HG03432 (cell line): ENCODE measurements at regions not wholly inside any gene's neighbourhood (a gene's known extent, or its start where the extent isn't known, plus 50 kb on each side); places are given as distances from the start of the nearest gene placed in this dataset.
"Not testable (repeated sequence)": the region's sequence is repeated elsewhere in the genome, so short reads cannot be mapped to it uniquely, and the experiment has no call there.

ENCODE experiments used
- ATAC-seq: cut with Tn5 transposase; IDR thresholded peaks from one replicate; pipeline ENCODE4 v1.9.1; 2021; ENCODE audit warnings: mild to moderate bottlenecking, moderate library complexity; ENCODE audit not compliant: unreplicated experiment

GRCh38 chr2:194491409-194492115 is 1165.5 kb upstream of the SLC39A10 start:
- ATAC-seq, result no peak

GRCh38 chr2:194486326-194486725 is 1170.7 kb upstream of the SLC39A10 start:
- ATAC-seq, result no peak

GRCh38 chr2:194483041-194483440 is 1174.0 kb upstream of the SLC39A10 start:
- no peak for ATAC-seq

GRCh38 chr2:194465641-194466040 is 1191.4 kb upstream of the SLC39A10 start:
- ATAC-seq, result no peak

GRCh38 chr2:194464964-194465638 is 1191.9 kb upstream of the SLC39A10 start:
- no peak for ATAC-seq

GRCh38 chr2:194462883-194463282 is 1194.1 kb upstream of the SLC39A10 start:
- not testable (repeated sequence) for ATAC-seq

- no peak for ATAC-seq
Measured at GRCh38 chr2:194455358-194455757, 1201.7 kb upstream of the SLC39A10 start.

GRCh38 chr2:194452504-194452903 is 1204.5 kb upstream of the SLC39A10 start:
- ATAC-seq, result no peak

GRCh38 chr2:194445226-194445625 is 1211.8 kb upstream of the SLC39A10 start:
- no peak for ATAC-seq

GRCh38 chr2:194443926-194444325 is 1213.1 kb upstream of the SLC39A10 start:
- no peak for ATAC-seq

GRCh38 chr2:194424683-194425209 is 1232.3 kb upstream of the SLC39A10 start:
- no peak for ATAC-seq

- no peak for ATAC-seq
Measured at GRCh38 chr2:194411221-194411620, 1245.8 kb upstream of the SLC39A10 start.

GRCh38 chr2:194395818-194396217 is 1261.2 kb upstream of the SLC39A10 start:
- ATAC-seq, result no peak

GRCh38 chr2:194385376-194385775 is 1271.7 kb upstream of the SLC39A10 start:
- no peak for ATAC-seq

- no peak for ATAC-seq
Measured at GRCh38 chr2:194383401-194383800, 1273.6 kb upstream of the SLC39A10 start.

GRCh38 chr2:194382221-194382620 is 1274.8 kb upstream of the SLC39A10 start:
- ATAC-seq, result no peak

- peak; percentile 96 for ATAC-seq
Measured at GRCh38 chr2:194380011-194380410, 1277.0 kb upstream of the SLC39A10 start.

GRCh38 chr2:194367390-194367789 is 1289.6 kb upstream of the SLC39A10 start:
- ATAC-seq, result not testable (repeated sequence)

GRCh38 chr2:194363878-194364277 is 1293.1 kb upstream of the SLC39A10 start:
- ATAC-seq, result no peak

GRCh38 chr2:194363295-194363694 is 1293.7 kb upstream of the SLC39A10 start:
- no peak for ATAC-seq

- ATAC-seq, result no peak
Measured at GRCh38 chr2:194352505-194352904, 1304.5 kb upstream of the SLC39A10 start.

- ATAC-seq, result no peak
Measured at GRCh38 chr2:194346193-194346592, 1310.8 kb upstream of the SLC39A10 start.
